ENCODE measurements at regions not wholly inside any gene's neighbourhood (a gene's known extent, or its start where the extent isn't known, plus 50 kb on each side); places are given as distances from the start of the nearest gene placed in this dataset.

- DNase-seq: no peak
Measured at GRCh38 chr22:27152883-27153282, 495.5 kb downstream of the MIAT start.

GRCh38 chr22:27153386-27153785 lies 496.0 kb downstream of the MIAT start:
- no peak for DNase-seq

DNA sequence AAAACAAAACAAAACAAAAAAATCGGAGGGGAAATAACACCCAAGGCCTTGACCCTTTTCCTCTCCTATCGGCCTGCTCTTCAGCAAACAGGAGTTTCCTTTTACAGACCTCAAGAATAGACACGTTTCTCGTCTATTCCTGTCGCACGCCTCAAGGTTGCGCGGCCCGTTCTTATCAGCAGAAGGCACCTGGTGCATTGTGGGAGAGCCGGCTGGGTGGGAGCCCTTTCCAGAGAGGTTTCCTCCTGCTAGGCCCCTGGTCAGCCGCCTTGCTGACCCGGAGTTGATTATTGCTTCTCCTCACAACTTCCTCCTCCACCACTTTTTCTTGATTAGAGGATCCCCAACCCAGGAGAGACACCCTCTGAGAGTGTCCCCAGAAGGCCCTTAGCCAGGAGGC lies 497.3 kb downstream of the MIAT start:
- no peak for DNase-seq

DNA sequence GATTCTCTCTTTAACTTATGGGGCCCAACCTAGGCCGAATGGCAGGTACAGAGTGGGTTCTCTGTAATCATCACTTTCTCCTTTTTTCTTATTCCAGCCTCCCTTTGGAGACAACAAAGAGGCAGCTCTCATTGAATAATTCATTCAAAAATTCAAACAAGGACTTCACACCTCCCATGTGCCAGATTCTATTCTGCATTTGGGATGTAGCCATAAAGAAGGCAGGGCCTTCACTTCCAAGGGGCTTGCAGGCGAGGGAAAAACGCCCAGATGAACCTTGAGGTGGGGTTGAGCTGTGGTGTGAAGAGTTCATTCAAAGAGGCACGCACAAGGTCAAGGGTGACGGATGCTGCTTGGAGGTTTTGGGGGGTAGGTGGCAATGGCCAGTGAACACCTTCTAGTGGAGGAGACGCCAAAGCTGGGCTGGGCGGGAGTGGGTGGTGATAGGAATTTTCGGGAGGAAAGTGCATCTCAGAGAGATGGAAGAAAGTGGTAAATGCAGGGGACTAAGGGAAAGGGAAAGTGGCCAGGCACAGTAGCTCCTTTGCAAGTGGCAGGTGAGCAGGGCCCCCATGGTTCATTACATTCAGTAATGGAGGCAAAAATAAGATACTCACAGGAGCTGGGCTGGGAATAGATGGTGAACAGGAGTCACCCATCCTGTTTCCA lies 499.6 kb downstream of the MIAT start:
- DNase-seq: no peak

DNA sequence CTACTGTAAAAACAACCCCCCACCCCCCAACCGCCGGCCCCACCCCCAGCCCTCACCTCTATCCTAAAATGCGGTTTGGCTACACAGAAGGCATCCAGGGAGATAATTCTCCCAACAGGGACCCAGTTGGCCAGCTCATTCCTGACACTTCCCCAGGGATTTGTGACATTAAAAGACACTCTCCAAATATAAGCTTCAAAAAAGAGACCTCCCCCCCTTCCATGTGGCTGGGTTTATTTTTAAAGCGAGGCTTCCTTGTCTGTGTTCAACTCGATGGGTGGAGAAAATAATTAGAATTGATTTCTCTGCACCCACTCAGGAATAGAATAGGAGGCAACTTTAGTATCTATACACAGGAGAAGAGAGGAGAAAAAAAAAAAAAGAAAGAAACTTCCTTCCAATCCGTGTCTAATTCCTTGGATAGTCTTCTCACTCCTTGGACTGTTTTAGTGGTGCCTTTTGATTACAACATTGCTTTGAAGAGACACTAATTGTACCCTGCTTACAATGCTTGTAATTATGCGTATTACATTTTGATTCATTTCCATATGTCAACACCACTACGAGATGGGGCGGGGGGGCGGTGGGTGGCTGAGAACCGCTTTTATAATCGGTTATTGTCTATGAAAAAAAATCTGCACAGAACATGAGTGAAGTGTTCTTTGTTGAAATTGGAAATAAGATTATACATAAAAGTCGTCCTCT lies 500.4 kb downstream of the MIAT start:
- no peak for DNase-seq

GRCh38 chr22:27159016-27159415 lies 501.6 kb downstream of the MIAT start:
- no peak for DNase-seq

GRCh38 chr22:27159716-27160295 lies 502.4 kb downstream of the MIAT start:
- no peak for DNase-seq

GRCh38 chr22:27163162-27164137 lies 506.1 kb downstream of the MIAT start:
- DNase-seq: no peak

DNA sequence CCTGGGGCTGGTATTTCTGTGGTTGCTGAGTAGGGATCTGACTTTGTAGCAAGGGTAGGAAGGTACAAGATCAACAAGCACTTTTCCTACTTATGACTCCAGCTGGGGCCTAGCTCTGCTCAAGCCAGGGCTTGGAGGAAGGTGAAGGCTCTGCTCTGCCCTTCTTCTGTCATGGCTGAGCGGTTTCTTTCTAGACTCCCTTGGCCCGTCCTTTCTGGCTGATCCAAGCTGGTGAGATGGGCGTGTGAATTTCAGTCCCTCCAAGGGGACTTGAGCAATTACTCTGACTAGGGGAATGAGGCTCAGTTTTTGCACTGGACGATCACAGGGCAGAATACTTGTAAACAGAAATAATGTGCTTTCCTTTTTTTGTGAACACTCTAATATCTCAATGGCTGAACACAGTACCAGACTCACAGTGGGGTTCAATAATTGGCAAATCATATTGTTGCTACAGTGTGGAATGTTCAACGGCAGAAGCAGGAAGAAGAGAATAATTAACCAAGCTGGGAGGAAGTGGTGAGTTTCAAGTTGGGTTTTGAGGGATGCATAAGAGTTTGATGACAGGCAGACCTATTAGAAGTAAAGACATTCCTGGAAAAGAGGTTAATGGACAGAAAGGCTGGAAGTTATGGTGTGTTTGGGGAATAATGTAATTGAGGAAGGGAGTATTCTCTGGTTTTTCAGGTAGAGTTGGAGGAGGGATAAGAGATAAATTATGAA lies 507.6 kb downstream of the MIAT start:
- DNase-seq: no peak

DNA sequence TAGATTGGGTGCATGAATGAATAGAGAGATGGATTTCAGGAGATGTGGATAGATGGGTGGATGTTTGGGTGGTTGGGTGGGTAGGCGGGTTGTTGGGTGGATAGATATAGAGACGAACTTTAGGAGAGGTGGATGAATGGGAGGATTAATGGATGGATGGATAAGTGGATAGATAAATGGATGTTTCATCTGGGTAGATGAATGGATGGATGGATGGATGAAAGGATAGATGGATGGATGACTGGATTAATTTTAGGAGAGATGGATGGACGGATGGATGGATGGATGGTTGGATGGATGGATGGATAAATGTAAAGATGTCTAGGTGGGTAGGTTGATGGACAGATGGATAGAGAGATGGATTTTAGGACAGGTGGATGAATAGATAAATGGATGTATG lies 511.3 kb downstream of the MIAT start:
- DNase-seq: no peak

DNA sequence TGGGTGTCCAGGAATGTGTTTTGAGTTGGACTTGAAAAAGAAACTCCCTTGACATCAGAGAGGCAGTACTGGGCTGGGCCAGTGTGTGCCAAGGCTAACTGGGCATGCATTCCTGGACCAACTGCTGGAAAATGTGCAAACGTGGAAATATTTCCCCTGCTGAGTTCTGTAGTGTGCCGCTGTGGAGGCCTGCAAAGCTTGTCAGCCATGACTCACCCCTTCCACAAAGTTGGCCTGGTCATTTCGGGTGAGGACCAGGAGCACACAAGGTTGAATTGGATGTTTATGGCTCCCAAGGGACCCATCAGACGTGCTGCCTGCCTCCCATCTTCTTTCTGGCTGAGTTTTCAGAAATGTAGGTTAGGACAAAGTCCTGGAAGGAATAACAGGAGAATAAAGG lies 513.1 kb downstream of the MIAT start:
- DNase-seq: peak; percentile 81

DNA sequence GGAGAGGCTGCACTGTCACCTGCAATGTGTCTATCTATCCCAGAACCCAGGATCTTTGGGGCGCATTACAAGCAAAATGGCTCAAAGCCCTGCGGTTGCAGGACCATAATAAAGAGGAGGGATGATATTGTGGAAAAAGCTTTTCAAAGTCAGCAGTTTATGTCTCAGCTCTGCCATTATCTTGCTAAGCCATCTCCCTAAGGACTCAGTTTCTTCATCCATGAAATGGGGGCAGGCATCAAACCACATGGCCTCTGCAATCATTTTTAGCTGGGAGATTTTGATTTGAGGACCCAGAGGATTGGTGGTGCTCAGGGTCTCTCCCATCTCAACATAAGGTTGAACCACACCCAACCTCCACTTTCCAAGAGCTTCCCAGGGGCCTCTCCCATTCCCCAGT lies 513.8 kb downstream of the MIAT start:
- no peak for DNase-seq

GRCh38 chr22:27173530-27173929 lies 516.1 kb downstream of the MIAT start:
- no peak for DNase-seq

- DNase-seq: no peak
Measured at GRCh38 chr22:27175021-27175838, 517.8 kb downstream of the MIAT start.

- DNase-seq: no peak
Measured at GRCh38 chr22:27175974-27176373, 518.6 kb downstream of the MIAT start.

DNA sequence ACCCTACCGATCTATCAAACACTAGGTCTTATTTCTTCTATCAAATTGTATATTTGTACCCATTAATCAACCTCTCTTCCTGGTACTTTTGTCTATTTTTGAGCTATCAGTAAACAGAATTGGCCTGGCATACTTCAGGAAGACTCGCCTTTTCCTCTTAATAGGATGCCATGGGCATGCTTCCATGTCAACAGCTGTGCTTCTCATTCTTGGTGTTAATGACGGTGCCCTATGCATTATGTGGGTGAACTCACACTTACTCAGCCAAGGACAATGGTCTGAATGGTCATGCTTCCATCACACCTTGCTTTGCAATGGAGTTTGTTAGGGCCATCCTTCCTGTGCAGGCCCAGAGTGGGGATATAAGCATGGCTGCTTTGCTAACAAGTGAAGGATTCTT lies 521.8 kb downstream of the MIAT start:
- no peak for DNase-seq

GRCh38 chr22:27181537-27181936 lies 524.1 kb downstream of the MIAT start:
- no peak for DNase-seq

GRCh38 chr22:27183474-27183873 lies 526.1 kb downstream of the MIAT start:
- no peak for DNase-seq

- no peak for DNase-seq
Measured at GRCh38 chr22:27185099-27185709, 527.8 kb downstream of the MIAT start.

GRCh38 chr22:27185760-27186302 lies 528.4 kb downstream of the MIAT start:
- DNase-seq: no peak

DNA sequence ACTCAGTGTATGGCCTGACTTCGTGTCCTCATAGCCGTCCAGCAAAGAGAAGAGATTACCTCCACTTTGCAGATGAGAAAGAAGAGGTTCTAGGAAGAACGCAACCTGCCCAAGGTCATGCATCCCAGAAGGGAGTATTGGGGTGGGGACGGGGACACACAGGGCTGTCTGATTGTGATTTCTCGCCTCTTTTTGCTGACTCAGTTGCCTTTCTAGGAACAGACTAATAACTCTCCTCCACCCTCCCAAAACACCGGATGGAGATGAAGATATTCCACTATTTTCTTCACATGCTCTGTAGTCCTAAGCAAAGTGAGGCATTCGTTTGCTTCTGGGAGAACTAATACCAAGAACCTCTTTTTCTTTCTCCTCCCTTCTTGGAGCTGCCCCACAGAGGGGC lies 529.3 kb downstream of the MIAT start:
- no peak for DNase-seq

Data from kidney glomerular epithelial cell (primary cell).